ENCODE measurements at regions not wholly inside any gene's neighbourhood (a gene's known extent, or its start where the extent isn't known, plus 50 kb on each side); places are given as distances from the start of the nearest gene placed in this dataset.

GRCh38 chr6:71033171-71033570 is 76.3 kb upstream of the B3GAT2 start:
- CTCF ChIA-PET = no interaction called here
- H3K4me1 ChIP-seq (ENCODE audit: control insufficient read depth, insufficient read depth, low read length) = no peaks in the 10 kb centered on the region; the same call in 1 of the 2 replicates

GRCh38 chr6:71033890-71034289 is 77.0 kb upstream of the B3GAT2 start:
- Histone ChIP-seq H3K4me3 (ENCODE audit: low read depth, low read length) (no peak overlapping the region), H3K4me1 (ENCODE audit: control insufficient read depth, insufficient read depth, low read length) (no peaks in the 10 kb centered on the region; the same call in 1 of the 2 replicates), H3K9me3 (ENCODE audit: control insufficient read depth, insufficient read depth, low read depth, low read length) (no peaks in the 10 kb centered on the region), H3K27ac (ENCODE audit: extremely low read depth, low read depth, low read length) (no peak overlapping the region), H3K36me3 (ENCODE audit: control insufficient read depth in 2 of 2, insufficient read depth in 1 of 2, low read length in 2 of 2) (no peaks in the 10 kb centered on the region)
- ChIA-PET CTCF (interaction anchor here (0.6 to 1.2 kb wide), 3 partner anchors 16 to 172 kb away, joined by 3 to 8 read pairs (median 4); no protein-coding TSS in a partner anchor), POLR2A (no interaction called here)
- TF ChIP-seq ZBTB20 (tag by site-specific recombination; IDR thresholded peaks at IDR 0.05) = no peak
- TF ChIP-seq KLF9 (tag by site-specific recombination; IDR thresholded peaks at IDR 0.05; ENCODE audit: low read depth) = no peak
- TF ChIP-seq ZNF394 (tag by site-specific recombination; IDR thresholded peaks at IDR 0.05; ENCODE audit: borderline replicate concordance) = no peak
- no peak for TF ChIP-seq ZNF138 (tag by site-specific recombination; IDR thresholded peaks at IDR 0.05; ENCODE audit: borderline replicate concordance)
- no peak for TF ChIP-seq ZNF354C (tag by site-specific recombination; IDR thresholded peaks at IDR 0.05; ENCODE audit: borderline replicate concordance, low read depth)
- no peak for TF ChIP-seq ZBTB1 (tag by site-specific recombination; IDR thresholded peaks at IDR 0.05)
- no peak for TF ChIP-seq OSR2 (tag by site-specific recombination; IDR thresholded peaks at IDR 0.05)
- TF ChIP-seq IKZF3 (tag by site-specific recombination; IDR thresholded peaks at IDR 0.05) = no peak

More at GRCh38 chr6:71033171-71033570, 76.3 kb upstream of the B3GAT2 start:
- Histone ChIP-seq H3K27ac (ENCODE audit: extremely low read depth, low read depth, low read length) (no peak overlapping the region), H3K4me3 (ENCODE audit: low read depth, low read length) (no peak overlapping the region), H3K36me3 (ENCODE audit: control insufficient read depth in 2 of 2, insufficient read depth in 1 of 2, low read length in 2 of 2) (no peaks in the 10 kb centered on the region), H3K9me3 (ENCODE audit: control insufficient read depth, insufficient read depth, low read depth, low read length) (no peaks in the 10 kb centered on the region)
- no peak for TF ChIP-seq OVOL3 (tag by site-specific recombination; IDR thresholded peaks at IDR 0.05)
- TF ChIP-seq ZNF473 (tag by site-specific recombination; IDR thresholded peaks at IDR 0.05) = no peak
- no peak for TF ChIP-seq ZNF513 (tag by site-specific recombination; IDR thresholded peaks at IDR 0.05)
- no peak for TF ChIP-seq ZNF623 (tag by site-specific recombination; IDR thresholded peaks at IDR 0.05)
- no peak for TF ChIP-seq ZNF785 (tag by site-specific recombination; IDR thresholded peaks at IDR 0.05)
- no peak for TF ChIP-seq ZNF571 (tag by site-specific recombination; IDR thresholded peaks at IDR 0.05)
- no peak for TF ChIP-seq ZNF48 (tag by site-specific recombination; IDR thresholded peaks at IDR 0.05)
- TF ChIP-seq, protein P1, sequence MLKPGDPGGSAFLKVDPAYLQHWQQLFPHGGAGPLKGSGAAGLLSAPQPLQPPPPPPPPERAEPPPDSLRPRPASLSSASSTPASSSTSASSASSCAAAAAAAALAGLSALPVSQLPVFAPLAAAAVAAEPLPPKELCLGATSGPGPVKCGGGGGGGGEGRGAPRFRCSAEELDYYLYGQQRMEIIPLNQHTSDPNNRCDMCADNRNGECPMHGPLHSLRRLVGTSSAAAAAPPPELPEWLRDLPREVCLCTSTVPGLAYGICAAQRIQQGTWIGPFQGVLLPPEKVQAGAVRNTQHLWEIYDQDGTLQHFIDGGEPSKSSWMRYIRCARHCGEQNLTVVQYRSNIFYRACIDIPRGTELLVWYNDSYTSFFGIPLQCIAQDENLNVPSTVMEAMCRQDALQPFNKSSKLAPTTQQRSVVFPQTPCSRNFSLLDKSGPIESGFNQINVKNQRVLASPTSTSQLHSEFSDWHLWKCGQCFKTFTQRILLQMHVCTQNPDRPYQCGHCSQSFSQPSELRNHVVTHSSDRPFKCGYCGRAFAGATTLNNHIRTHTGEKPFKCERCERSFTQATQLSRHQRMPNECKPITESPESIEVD (tag by site-specific recombination; IDR thresholded peaks at IDR 0.05) = no peak
- no peak for TF ChIP-seq PRDM10 (tag by site-specific recombination; IDR thresholded peaks at IDR 0.05)
- TF ChIP-seq ZBTB20 (tag by site-specific recombination; IDR thresholded peaks at IDR 0.05) = no peak
- no peak for TF ChIP-seq ZNF621 (tag by site-specific recombination; IDR thresholded peaks at IDR 0.05)
- TF ChIP-seq ZSCAN18 (tag by site-specific recombination; IDR thresholded peaks at IDR 0.05) = no peak
- POLR2A ChIA-PET = no interaction called here

Data from HEK293 (cell line).